Epithelial cell of proximal tubule (primary cell): ENCODE measurements at regions not wholly inside any gene's neighbourhood (a gene's known extent, or its start where the extent isn't known, plus 50 kb on each side); places are given as distances from the start of the nearest gene placed in this dataset.

ENCODE experiments used
- DNase-seq: peaks from one replicate; pipeline ENCODE4 v3.0.0-alpha.2; 2011; ENCODE audit warnings: low read depth
- H3K4me3 ChIP-seq: 2 replicates; pipeline ENCODE4 v1.5.1; 2011; ENCODE audit warnings: low read depth, mild to moderate bottlenecking, low read length
- CTCF ChIP-seq: conservative IDR thresholded peaks from 2 replicates; pipeline ENCODE4 v1.5.1; 2012; ENCODE audit warnings: low read depth, mild to moderate bottlenecking, low read length

GRCh38 chr13:40197049-40197448 lies 469.4 kb downstream of the FOXO1 start:
- TF ChIP-seq CTCF = no peak
- H3K4me3 ChIP-seq = no peak overlapping the region
- DNase-seq = no peak

- no peak for TF ChIP-seq CTCF
- H3K4me3 ChIP-seq = no peak overlapping the region
- no peak for DNase-seq
Measured at GRCh38 chr13:40197936-40198595, 468.4 kb downstream of the FOXO1 start.

GRCh38 chr13:40200273-40200978 lies 466.0 kb downstream of the FOXO1 start:
- no peak for DNase-seq
- TF ChIP-seq CTCF = no peak
- H3K4me3 ChIP-seq = no peak overlapping the region

GRCh38 chr13:40204246-40204645 lies 462.2 kb downstream of the FOXO1 start:
- no peak for TF ChIP-seq CTCF
- no peak for DNase-seq
- H3K4me3 ChIP-seq = no peak overlapping the region

GRCh38 chr13:40205771-40206240 lies 460.6 kb downstream of the FOXO1 start:
- DNase-seq = no peak
- no peak overlapping the region for H3K4me3 ChIP-seq
- TF ChIP-seq CTCF = no peak

GRCh38 chr13:40206241-40207000 lies 460.0 kb downstream of the FOXO1 start:
- no peak overlapping the region for H3K4me3 ChIP-seq
- peak; percentile 90 for DNase-seq
- no peak for TF ChIP-seq CTCF
